ENCODE measurements at regions not wholly inside any gene's neighbourhood (a gene's known extent, or its start where the extent isn't known, plus 50 kb on each side); places are given as distances from the start of the nearest gene placed in this dataset.

- intact Hi-C loops (cut with micrococcal nuclease; ENCODE audit: unreplicated experiment) (loop anchor here (10.0 kb wide), 2 partner anchors 227 to 577 kb away; partner anchors contain the start of genes ELAC2 and MYOCD), in situ Hi-C loops (cut with MboI) (no loop called here)
- whole genome bisulfite sequencing (ENCODE audit: insufficient coverage, insufficient replicate concordance, low lambda C conversion rate, missing lambda C conversion rate), result 80% methylated on average over 6 of the region's 6 CpGs
- Histone ChIP-seq H3K9me3 (replicated peaks; ENCODE audit: control insufficient read depth, insufficient read depth, low read length) (no peaks in the 10 kb centered on the region; the same call in 2 of the 3 replicates), H3K36me3 (ENCODE audit: control insufficient read depth in 2 of 2, insufficient read depth in 2 of 2, low read length in 1 of 2) (no peaks in the 10 kb centered on the region), H3K9ac (ENCODE audit: control insufficient read depth, insufficient read depth, low read length) (no peak overlapping the region), H3K4me2 (ENCODE audit: control insufficient read depth, insufficient read depth) (no peak overlapping the region), H3K4me3 (no peak overlapping the region), H3K27me3 (replicated peaks in 1 of 2; ENCODE audit: control insufficient read depth in 2 of 2, insufficient read depth in 2 of 2, low read length in 1 of 2) (no peaks in the 10 kb centered on the region), H4K20me1 (ENCODE audit: control insufficient read depth, insufficient read depth) (no peaks in the 10 kb centered on the region), H3K4me1 (ENCODE audit: control insufficient read depth, insufficient read depth, low read length) (peaks cover 9% of the 10 kb centered on the region), H2AFZ (ENCODE audit: control insufficient read depth, low read depth, low read length) (no peak overlapping the region), H3K79me2 (ENCODE audit: control insufficient read depth, insufficient read depth, low read length) (no peaks in the 10 kb centered on the region), H3K27ac (ENCODE audit: control insufficient read depth, insufficient read depth) (no peak overlapping the region)
- FAIRE-seq (no peak), DNase-seq (ENCODE audit: low read depth, low spot score) (no peak), ATAC-seq (no peak)
- ChIA-PET RAD21 (ENCODE audit: unreplicated experiment) (no interaction called here), SMC1A (ENCODE audit: uncharacterized antibody, unreplicated experiment) (no interaction called here), POLR2A (no interaction called here), CTCF (no interaction called here)
- TF ChIP-seq ZNF592 (IDR thresholded peaks at IDR 0.05), result no peak
- TF ChIP-seq SMARCA5 (IDR thresholded peaks at IDR 0.05), result no peak
- no peak for TF ChIP-seq ZBTB33 (IDR thresholded peaks at IDR 0.05)
- no peak for TF ChIP-seq E4F1 (IDR thresholded peaks at IDR 0.05; ENCODE audit: borderline replicate concordance, partially characterized antibody)
- no peak for TF ChIP-seq SMC3 (IDR thresholded peaks at IDR 0.05; ENCODE audit: borderline replicate concordance, low read length)
- TF ChIP-seq CTCF (IDR thresholded peaks at IDR 0.05 in 2 of 3, conservative IDR thresholded peaks at IDR 0.05 in 1 of 3; ENCODE audit: control insufficient read depth in 2 of 3, extremely low read depth in 1 of 3, insufficient read depth in 1 of 3, low read depth in 3 of 3, low read length in 3 of 3), result no peak
- TF ChIP-seq EGR1 (IDR thresholded peaks at IDR 0.05; ENCODE audit: borderline replicate concordance in 1 of 2, low read depth in 2 of 2, low read length in 2 of 2), result no peak
- TF ChIP-seq ZNF207 (IDR thresholded peaks at IDR 0.05; ENCODE audit: borderline replicate concordance), result no peak
- TF ChIP-seq HCFC1 (IDR thresholded peaks at IDR 0.05; ENCODE audit: low read length), result no peak
- TF ChIP-seq E2F4 (IDR thresholded peaks at IDR 0.05; ENCODE audit: low read depth, low read length), result no peak
- no peak for TF ChIP-seq SP1 (IDR thresholded peaks at IDR 0.05; ENCODE audit: low read depth, low read length)
- BruUV-seq (replicated peaks), result no TSS peak
Measured at GRCh38 chr17:12438212-12438611, 227.5 kb upstream of the MYOCD start.

All from GM12878 (cell line).